CD14-positive monocyte (primary cell): ENCODE measurements at regions not wholly inside any gene's neighbourhood (a gene's known extent, or its start where the extent isn't known, plus 50 kb on each side); places are given as distances from the start of the nearest gene placed in this dataset.

Experiments used
- DNase-seq, 3 donors: peaks; one replicate each; pipeline ENCODE4 v3.0.0-alpha.2; 2011 to 2022
- H2AFZ ChIP-seq: 2 replicates; pipeline ENCODE4 v1.6.0; 2012; ENCODE audit warnings: mild to moderate bottlenecking, low read depth, low read length, inconsistent platforms; ENCODE audit not compliant: insufficient read depth, poor library complexity, severe bottlenecking
- H3K27ac ChIP-seq, 2 donors: 1 replicate in 1 of 2; 2 replicates in 1 of 2; pipeline ENCODE4 v1.5.1; 2012 to 2013; ENCODE audit warnings: low read length in 2 of 2, control low read depth in 1 of 2, inconsistent platforms in 1 of 2, low read depth in 1 of 2, mild to moderate bottlenecking in 1 of 2
- H3K27me3 ChIP-seq, 2 donors: one replicate each; pipeline versions ENCODE4 v1.6.0 to v1.6.1; 2011 to 2013; ENCODE audit warnings: low read length in 2 of 2; ENCODE audit not compliant: control insufficient read depth in 2 of 2, insufficient read depth in 2 of 2
- H3K36me3 ChIP-seq, 2 donors: replicated peaks in 1 of 2; 1 replicate in 1 of 2; 2 replicates in 1 of 2; pipeline versions ENCODE4 v1.5.1 to v1.6.1; 2012 to 2013; ENCODE audit warnings: low read length in 2 of 2, control low read depth in 1 of 2, inconsistent platforms in 1 of 2, mild to moderate bottlenecking in 1 of 2; ENCODE audit not compliant: insufficient read depth in 2 of 2, control insufficient read depth in 1 of 2
- H3K4me1 ChIP-seq, 2 donors: 1 replicate in 1 of 2; 2 replicates in 1 of 2; pipeline versions ENCODE4 v1.5.1 to v1.6.1; 2012 to 2013; ENCODE audit warnings: low read length in 2 of 2, control low read depth in 1 of 2, inconsistent platforms in 1 of 2, mild to moderate bottlenecking in 1 of 2, moderate library complexity in 1 of 2; ENCODE audit not compliant: insufficient read depth in 2 of 2, control insufficient read depth in 1 of 2
- H3K4me2 ChIP-seq: replicated peaks from 2 replicates; pipeline ENCODE3; 2012; ENCODE audit warnings: low read length, moderate library complexity, mild to moderate bottlenecking; ENCODE audit not compliant: poor library complexity, severe bottlenecking; ENCODE audit errors: extremely low read depth
- H3K4me3 ChIP-seq, 3 experiments: fragments of 200-600 bp in 1 of 3; sonication (generic) in 1 of 3; replicated peaks in 1 of 3; 1 replicate in 2 of 3; 2 replicates in 1 of 3; pipeline ENCODE4 v1.5.1; 2011 to 2013; ENCODE audit warnings: low read length in 3 of 3, mild to moderate bottlenecking in 3 of 3, control low read depth in 2 of 3, low read depth in 2 of 3, inconsistent platforms in 1 of 3, moderate library complexity in 1 of 3
- H3K79me2 ChIP-seq: 2 replicates; pipeline ENCODE4 v1.6.0; 2012; ENCODE audit warnings: mild to moderate bottlenecking, control low read depth, inconsistent platforms, low read length, moderate library complexity; ENCODE audit not compliant: insufficient read depth
- H3K9ac ChIP-seq: 2 replicates; pipeline ENCODE4 v1.6.0; 2017; ENCODE audit warnings: low read length, mild to moderate bottlenecking; ENCODE audit not compliant: insufficient read depth, poor library complexity, severe bottlenecking
- H3K9me3 ChIP-seq, 2 donors: replicated peaks in 1 of 2; 1 replicate in 1 of 2; 2 replicates in 1 of 2; pipeline versions ENCODE4 v1.5.1 to v1.6.1; 2012 to 2013; ENCODE audit warnings: low read length in 2 of 2, control low read depth in 1 of 2; ENCODE audit not compliant: control insufficient read depth in 1 of 2, insufficient read depth in 1 of 2
- H4K20me1 ChIP-seq: 2 replicates; pipeline ENCODE4 v1.6.0; 2012; ENCODE audit warnings: mild to moderate bottlenecking, low read length, control low read depth, moderate library complexity; ENCODE audit not compliant: insufficient read depth
- H3K27ac Mint-ChIP-seq, 7 donors: one replicate each; pipeline ENCODE4 v1.8.0; 2020; ENCODE audit warnings: mild to moderate bottlenecking in 7 of 7, mixed read lengths in 7 of 7, moderate library complexity in 6 of 7, inconsistent platforms in 2 of 7
- H3K27me3 Mint-ChIP-seq, 3 donors: one replicate each; pipeline ENCODE4 v1.8.0; 2021 to 2022; ENCODE audit warnings: low read depth in 3 of 3, mild to moderate bottlenecking in 3 of 3, mixed read lengths in 3 of 3, moderate library complexity in 3 of 3, inconsistent platforms in 1 of 3
- H3K36me3 Mint-ChIP-seq, 2 donors: one replicate each; pipeline ENCODE4 v1.8.0; 2020; ENCODE audit warnings: mixed read lengths in 2 of 2, inconsistent platforms in 1 of 2, mild to moderate bottlenecking in 1 of 2
- H3K4me1 Mint-ChIP-seq: one replicate; pipeline ENCODE4 v1.8.0; 2020; ENCODE audit warnings: mild to moderate bottlenecking, mixed read lengths
- H3K4me3 Mint-ChIP-seq, 2 donors: one replicate each; pipeline ENCODE4 v1.8.0; 2020; ENCODE audit warnings: mild to moderate bottlenecking in 2 of 2, mixed read lengths in 2 of 2, moderate library complexity in 1 of 2
- H3K9me3 Mint-ChIP-seq, 7 donors: one replicate each; pipeline ENCODE4 v1.8.0; 2020 to 2022; ENCODE audit warnings: mixed read lengths in 7 of 7, mild to moderate bottlenecking in 6 of 7, moderate library complexity in 6 of 7, inconsistent platforms in 2 of 7
- WGBS: methylation state at CpG from one replicate; pipeline ENCODE4 v1.1.5; 2013; ENCODE audit warnings: missing lambda C conversion rate; ENCODE audit not compliant: insufficient coverage; 5-methylcytosine and 5-hydroxymethylcytosine counted together
- intact Hi-C, 2 donors: fragments of 100-400 bp; cut with micrococcal nuclease; formaldehyde crosslinking; loops; one replicate each; pipeline versions ENCODE4 v1.15.0 to v1.15.1; 2023
- TF ChIP-seq, protein P1 (sequence below): fragments of 200-600 bp; IDR thresholded peaks from one replicate; pipeline ENCODE4 v1.8.0; 2022; ENCODE audit warnings: antibody characterized with exemption, mild to moderate bottlenecking

DNA sequence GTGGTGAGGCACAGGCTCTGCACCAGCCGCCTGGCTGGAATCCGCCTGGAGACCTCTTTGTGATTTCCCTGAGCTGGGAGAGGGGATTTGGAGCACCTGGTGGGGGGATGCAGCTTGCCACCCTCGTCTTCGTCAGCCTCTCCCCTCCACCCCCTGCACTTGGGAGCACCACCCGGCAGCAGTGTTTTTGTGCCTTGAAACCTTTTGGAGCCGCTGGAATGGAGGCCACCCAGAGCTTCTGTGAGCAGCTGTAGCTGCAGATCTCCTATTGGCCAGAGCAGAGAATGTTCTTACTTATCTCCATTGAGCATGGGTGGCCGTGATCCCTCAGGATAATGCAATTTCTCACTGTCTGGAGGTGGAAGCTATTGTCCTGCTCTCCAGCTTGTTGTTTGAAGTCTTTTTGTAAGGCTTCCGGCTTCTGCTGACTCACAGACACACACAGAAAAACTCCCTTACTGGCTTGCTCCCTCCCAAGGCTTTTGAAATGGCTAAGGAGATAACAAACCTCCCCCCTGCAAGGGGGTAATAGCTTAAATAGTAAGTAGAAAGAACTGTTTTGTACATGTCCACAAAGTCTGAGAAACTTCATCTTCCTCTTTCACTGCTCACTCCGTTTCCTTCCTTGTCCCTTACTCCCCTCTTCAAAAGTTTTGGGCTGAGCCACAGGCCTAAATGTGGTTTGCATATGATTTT is 271.2 kb downstream of the PRL start:
- Histone ChIP-seq H3K27ac (peak overlapping the region; percentile 94 to 95), H3K4me2 (peak overlapping the region; percentile 82)

DNA sequence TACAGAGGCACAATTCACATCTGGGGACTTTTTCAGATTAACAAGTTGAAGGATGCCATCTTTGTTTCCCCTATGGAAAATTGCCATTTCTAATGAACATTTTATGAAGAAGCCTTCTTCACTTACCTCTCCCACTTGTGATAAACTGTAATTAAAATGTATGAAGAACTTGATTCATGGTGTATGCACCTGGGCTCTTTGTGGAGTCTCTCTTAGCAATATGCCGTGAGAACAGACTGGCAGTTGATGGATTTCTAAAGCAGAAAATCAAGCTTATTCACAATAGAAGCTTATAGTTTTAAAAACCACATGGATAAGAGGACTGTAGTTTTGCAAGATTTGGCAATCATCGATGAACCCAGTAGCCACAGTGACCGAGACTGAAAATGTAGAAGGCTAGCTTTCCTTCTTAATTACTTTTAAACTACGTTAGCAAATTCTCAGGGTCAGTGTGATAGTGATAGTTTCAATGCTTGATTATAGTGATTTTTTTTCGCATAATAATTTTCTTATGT is 270.6 kb downstream of the PRL start:
- Histone ChIP-seq H3K9me3 (peaks cover 4 to 5% of the 10 kb centered on the region in 2 donors), H3K4me2 (peak overlapping the region; percentile 82), H3K27ac (peak overlapping the region; percentile 94 to 95), H3K4me1 (peaks cover 53 to 59% of the 10 kb centered on the region in 2 donors), H4K20me1 (no peaks in the 10 kb centered on the region), H3K9ac (peak overlapping the region; percentile 73), H3K27me3 (no peaks in the 10 kb centered on the region), H3K4me3 (peak overlapping the region in 1 of 3 experiments; percentile 74), H3K79me2 (no peaks in the 10 kb centered on the region), H3K36me3 (no peaks in the 10 kb centered on the region), H2AFZ (peak overlapping the region; percentile 82)
- no CpG with 5 or more reads among the region's 5 CpGs for WGBS
- Mint-ChIP-seq H3K36me3 (peaks cover 0 to 4% of the 10 kb centered on the region in 2 donors), H3K27me3 (no peaks in the 10 kb centered on the region), H3K27ac (peak overlapping the region; percentile 90 to 99 (median 96)), H3K9me3 (peaks cover 0 to 9% (median 5%) of the 10 kb centered on the region in 7 donors), H3K4me3 (peak overlapping the region; percentile 70 to 92), H3K4me1 (peaks cover 64% of the 10 kb centered on the region)
- intact Hi-C loops = loop anchor here in 1 of 2 donors (5.0 kb wide), 1 partner anchor 36 kb away; no protein-coding TSS in a partner anchor
- TF ChIP-seq, protein P1, sequence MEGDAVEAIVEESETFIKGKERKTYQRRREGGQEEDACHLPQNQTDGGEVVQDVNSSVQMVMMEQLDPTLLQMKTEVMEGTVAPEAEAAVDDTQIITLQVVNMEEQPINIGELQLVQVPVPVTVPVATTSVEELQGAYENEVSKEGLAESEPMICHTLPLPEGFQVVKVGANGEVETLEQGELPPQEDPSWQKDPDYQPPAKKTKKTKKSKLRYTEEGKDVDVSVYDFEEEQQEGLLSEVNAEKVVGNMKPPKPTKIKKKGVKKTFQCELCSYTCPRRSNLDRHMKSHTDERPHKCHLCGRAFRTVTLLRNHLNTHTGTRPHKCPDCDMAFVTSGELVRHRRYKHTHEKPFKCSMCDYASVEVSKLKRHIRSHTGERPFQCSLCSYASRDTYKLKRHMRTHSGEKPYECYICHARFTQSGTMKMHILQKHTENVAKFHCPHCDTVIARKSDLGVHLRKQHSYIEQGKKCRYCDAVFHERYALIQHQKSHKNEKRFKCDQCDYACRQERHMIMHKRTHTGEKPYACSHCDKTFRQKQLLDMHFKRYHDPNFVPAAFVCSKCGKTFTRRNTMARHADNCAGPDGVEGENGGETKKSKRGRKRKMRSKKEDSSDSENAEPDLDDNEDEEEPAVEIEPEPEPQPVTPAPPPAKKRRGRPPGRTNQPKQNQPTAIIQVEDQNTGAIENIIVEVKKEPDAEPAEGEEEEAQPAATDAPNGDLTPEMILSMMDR = no peak
- DNase-seq = peak in 2 of 3 donors; percentile 10 to 18

More for the DNA sequence above, 271.2 kb downstream of the PRL start:
- Mint-ChIP-seq H3K27ac (peak overlapping the region; percentile 90 to 99 (median 96)), H3K4me3 (peak overlapping the region; percentile 70 to 92), H3K27me3 (no peaks in the 10 kb centered on the region), H3K36me3 (peaks cover 0 to 4% of the 10 kb centered on the region in 2 donors), H3K4me1 (peaks cover 61% of the 10 kb centered on the region), H3K9me3 (peaks cover 0 to 9% (median 3%) of the 10 kb centered on the region in 7 donors)
- no peaks in the 10 kb centered on the region for H4K20me1 ChIP-seq
- no peaks in the 10 kb centered on the region for H3K27me3 ChIP-seq
- H2AFZ ChIP-seq = peak overlapping the region; percentile 82
- H3K36me3 ChIP-seq = no peaks in the 10 kb centered on the region
- TF ChIP-seq, protein P1 = no peak
- intact Hi-C loops = loop anchor here in 1 of 2 donors (5.0 kb wide), 1 partner anchor 37 kb away; no protein-coding TSS in a partner anchor
- DNase-seq = peak; percentile 68 to 85 (median 72)
- peaks cover 4 to 5% of the 10 kb centered on the region in 2 donors for H3K9me3 ChIP-seq
- H3K79me2 ChIP-seq = no peaks in the 10 kb centered on the region
- H3K4me3 ChIP-seq = peak overlapping the region; percentile 38 to 74 (median 49)
- 7% methylated on average over 4 of the region's 9 CpGs for WGBS
- peak overlapping the region; percentile 73 for H3K9ac ChIP-seq
- peaks cover 60 to 65% of the 10 kb centered on the region in 2 donors for H3K4me1 ChIP-seq
